ENCODE measurements at regions not wholly inside any gene's neighbourhood (a gene's known extent, or its start where the extent isn't known, plus 50 kb on each side); places are given as distances from the start of the nearest gene placed in this dataset.

GRCh38 chr4:128711361-128711760 lies 98.1 kb upstream of the JADE1 start:
- TF ChIP-seq SUZ12 (IDR thresholded peaks at IDR 0.05; ENCODE audit: extremely low read depth, insufficient read depth, insufficient read length) = no peak
- TF ChIP-seq ZNF274 (IDR thresholded peaks at IDR 0.05; ENCODE audit: low read depth, low read length) = no peak

Data from NT2/D1 (cell line).